C4-2B (cell line): ENCODE measurements at regions not wholly inside any gene's neighbourhood (a gene's known extent, or its start where the extent isn't known, plus 50 kb on each side); places are given as distances from the start of the nearest gene placed in this dataset.

Source experiments
- ZFX ChIP-seq: fragments of 450-650 bp; IDR thresholded peaks from 2 replicates; pipeline ENCODE4 v1.6.1; 2017
- TF ChIP-seq, protein P1 (sequence below): fragments of 450-650 bp; conservative IDR thresholded peaks from 2 replicates; pipeline ENCODE4 v1.5.1; 2017; ENCODE audit warnings: mild to moderate bottlenecking

DNA sequence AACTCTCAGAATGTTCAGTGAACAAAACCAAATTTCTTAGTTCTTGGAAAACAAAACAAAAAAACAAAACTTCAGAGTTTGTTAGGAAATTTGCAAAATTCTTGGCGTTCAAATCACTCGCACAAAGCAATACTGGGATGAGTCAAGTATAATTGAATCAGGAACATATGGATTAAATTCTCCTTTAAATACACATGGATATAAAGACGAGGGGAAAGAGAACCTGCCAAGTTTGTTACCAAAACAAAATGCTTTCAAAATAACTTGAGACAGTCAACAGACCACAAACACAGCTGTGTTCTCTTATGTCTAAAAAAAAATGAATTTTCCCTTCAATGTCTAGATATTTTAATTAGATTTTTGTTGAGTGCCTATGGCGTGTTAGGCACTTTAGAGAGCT lies 93.5 kb upstream of the MPP7 start:
- TF ChIP-seq, protein P1, sequence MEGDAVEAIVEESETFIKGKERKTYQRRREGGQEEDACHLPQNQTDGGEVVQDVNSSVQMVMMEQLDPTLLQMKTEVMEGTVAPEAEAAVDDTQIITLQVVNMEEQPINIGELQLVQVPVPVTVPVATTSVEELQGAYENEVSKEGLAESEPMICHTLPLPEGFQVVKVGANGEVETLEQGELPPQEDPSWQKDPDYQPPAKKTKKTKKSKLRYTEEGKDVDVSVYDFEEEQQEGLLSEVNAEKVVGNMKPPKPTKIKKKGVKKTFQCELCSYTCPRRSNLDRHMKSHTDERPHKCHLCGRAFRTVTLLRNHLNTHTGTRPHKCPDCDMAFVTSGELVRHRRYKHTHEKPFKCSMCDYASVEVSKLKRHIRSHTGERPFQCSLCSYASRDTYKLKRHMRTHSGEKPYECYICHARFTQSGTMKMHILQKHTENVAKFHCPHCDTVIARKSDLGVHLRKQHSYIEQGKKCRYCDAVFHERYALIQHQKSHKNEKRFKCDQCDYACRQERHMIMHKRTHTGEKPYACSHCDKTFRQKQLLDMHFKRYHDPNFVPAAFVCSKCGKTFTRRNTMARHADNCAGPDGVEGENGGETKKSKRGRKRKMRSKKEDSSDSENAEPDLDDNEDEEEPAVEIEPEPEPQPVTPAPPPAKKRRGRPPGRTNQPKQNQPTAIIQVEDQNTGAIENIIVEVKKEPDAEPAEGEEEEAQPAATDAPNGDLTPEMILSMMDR = no peak
- TF ChIP-seq ZFX = no peak
